ENCODE measurements at regions not wholly inside any gene's neighbourhood (a gene's known extent, or its start where the extent isn't known, plus 50 kb on each side); places are given as distances from the start of the nearest gene placed in this dataset.
"Not testable (repeated sequence)": the region's sequence is repeated elsewhere in the genome, so short reads cannot be mapped to it uniquely, and the experiment has no call there.

- intact Hi-C loops (cut with DNase I): no loop called here
Observed at GRCh38 chr6:125631165-125631564, 118.3 kb upstream of the HEY2 start.

GRCh38 chr6:125636011-125636410 is 113.4 kb upstream of the HEY2 start:
- DNase-seq (ENCODE audit: low spot score); intact Hi-C loops (cut with DNase I): not testable (repeated sequence)

More at GRCh38 chr6:125631165-125631564, 118.3 kb upstream of the HEY2 start:
- DNase-seq (ENCODE audit: low spot score): no peak

GRCh38 chr6:125636671-125637070 is 112.8 kb upstream of the HEY2 start:
- intact Hi-C loops (cut with DNase I): no loop called here
- DNase-seq (ENCODE audit: low spot score): no peak

- intact Hi-C loops (cut with DNase I): no loop called here
- no peak for DNase-seq (ENCODE audit: low spot score)
Observed at GRCh38 chr6:125637207-125637606, 112.2 kb upstream of the HEY2 start.

- intact Hi-C loops (cut with DNase I): no loop called here
- DNase-seq (ENCODE audit: low spot score): no peak
Observed at GRCh38 chr6:125639466-125640020, 109.9 kb upstream of the HEY2 start.

- intact Hi-C loops (cut with DNase I): no loop called here
Observed at GRCh38 chr6:125640441-125641150, 108.8 kb upstream of the HEY2 start.

GRCh38 chr6:125643967-125644661 is 105.3 kb upstream of the HEY2 start:
- intact Hi-C loops (cut with DNase I): not testable (repeated sequence)

More at GRCh38 chr6:125640441-125641150, 108.8 kb upstream of the HEY2 start:
- no peak for DNase-seq (ENCODE audit: low spot score)

GRCh38 chr6:125647391-125647790 is 102.0 kb upstream of the HEY2 start:
- intact Hi-C loops (cut with DNase I): no loop called here
- no peak for DNase-seq (ENCODE audit: low spot score)

More at GRCh38 chr6:125643967-125644661, 105.3 kb upstream of the HEY2 start:
- not testable (repeated sequence) for DNase-seq (ENCODE audit: low spot score)

GRCh38 chr6:125653752-125654151 is 95.7 kb upstream of the HEY2 start:
- intact Hi-C loops (cut with DNase I); DNase-seq (ENCODE audit: low spot score): not testable (repeated sequence)

GRCh38 chr6:125655511-125655910 is 93.9 kb upstream of the HEY2 start:
- intact Hi-C loops (cut with DNase I): no loop called here
- DNase-seq (ENCODE audit: low spot score): no peak

- intact Hi-C loops (cut with DNase I): no loop called here
Observed at GRCh38 chr6:125656287-125656870, 93.1 kb upstream of the HEY2 start.

GRCh38 chr6:125658136-125658535 is 91.3 kb upstream of the HEY2 start:
- intact Hi-C loops (cut with DNase I): no loop called here
- no peak for DNase-seq (ENCODE audit: low spot score)

More at GRCh38 chr6:125656287-125656870, 93.1 kb upstream of the HEY2 start:
- DNase-seq (ENCODE audit: low spot score): no peak

GRCh38 chr6:125658759-125659431 is 90.5 kb upstream of the HEY2 start:
- intact Hi-C loops (cut with DNase I): no loop called here
- DNase-seq (ENCODE audit: low spot score): no peak

GRCh38 chr6:125659887-125660286 is 89.5 kb upstream of the HEY2 start:
- no peak for DNase-seq (ENCODE audit: low spot score)
- intact Hi-C loops (cut with DNase I): no loop called here

GRCh38 chr6:125662296-125662695 is 87.1 kb upstream of the HEY2 start:
- DNase-seq (ENCODE audit: low spot score): no peak
- intact Hi-C loops (cut with DNase I): no loop called here

GRCh38 chr6:125665295-125665814 is 84.1 kb upstream of the HEY2 start:
- intact Hi-C loops (cut with DNase I): no loop called here
- no peak for DNase-seq (ENCODE audit: low spot score)

- DNase-seq (ENCODE audit: low spot score): no peak
- intact Hi-C loops (cut with DNase I): no loop called here
Observed at GRCh38 chr6:125667326-125667725, 82.1 kb upstream of the HEY2 start.

- intact Hi-C loops (cut with DNase I): no loop called here
- DNase-seq (ENCODE audit: low spot score): no peak
Observed at GRCh38 chr6:125668071-125668470, 81.4 kb upstream of the HEY2 start.

GRCh38 chr6:125670568-125670967 is 78.9 kb upstream of the HEY2 start:
- DNase-seq (ENCODE audit: low spot score): no peak
- intact Hi-C loops (cut with DNase I): no loop called here
